SK-N-SH treated with all-trans-retinoic acid at 6 μM for 48 hours (cell line): ENCODE measurements at regions not wholly inside any gene's neighbourhood (a gene's known extent, or its start where the extent isn't known, plus 50 kb on each side); places are given as distances from the start of the nearest gene placed in this dataset.

Experiments used
- ARNTL ChIP-seq: fragments of 450-650 bp; formaldehyde crosslinking; IDR thresholded peaks from 2 replicates; pipeline ENCODE4 v1.5.0; 2020; ENCODE audit warnings: low read depth, mild to moderate bottlenecking, moderate library complexity, borderline replicate concordance
- CREB5 ChIP-seq: fragments of 250-450 bp; sonication (Bioruptor Pico); IDR thresholded peaks from 2 replicates; pipeline ENCODE4 v1.5.1; 2020; ENCODE audit warnings: low read depth, mild to moderate bottlenecking, moderate library complexity
- PATZ1 ChIP-seq: fragments of 250-450 bp; sonication (Bioruptor Pico); IDR thresholded peaks from 2 replicates; pipeline ENCODE4 v1.8.0; 2020; ENCODE audit warnings: mild to moderate bottlenecking, moderate library complexity, borderline replicate concordance
- PPARA ChIP-seq: fragments of 250-450 bp; sonication (Bioruptor Pico); IDR thresholded peaks from 2 replicates; pipeline ENCODE4 v1.5.0; 2020; ENCODE audit warnings: mild to moderate bottlenecking, borderline replicate concordance
- ZFP3 ChIP-seq: fragments of 250-450 bp; sonication (Bioruptor Pico); IDR thresholded peaks from 2 replicates; pipeline ENCODE4 v1.5.0; 2020; ENCODE audit warnings: mild to moderate bottlenecking, moderate library complexity
- ZNF8 ChIP-seq: fragments of 450-650 bp; formaldehyde crosslinking; IDR thresholded peaks from 2 replicates; pipeline ENCODE4 v1.5.0; 2020; ENCODE audit warnings: mild to moderate bottlenecking, moderate library complexity

DNA sequence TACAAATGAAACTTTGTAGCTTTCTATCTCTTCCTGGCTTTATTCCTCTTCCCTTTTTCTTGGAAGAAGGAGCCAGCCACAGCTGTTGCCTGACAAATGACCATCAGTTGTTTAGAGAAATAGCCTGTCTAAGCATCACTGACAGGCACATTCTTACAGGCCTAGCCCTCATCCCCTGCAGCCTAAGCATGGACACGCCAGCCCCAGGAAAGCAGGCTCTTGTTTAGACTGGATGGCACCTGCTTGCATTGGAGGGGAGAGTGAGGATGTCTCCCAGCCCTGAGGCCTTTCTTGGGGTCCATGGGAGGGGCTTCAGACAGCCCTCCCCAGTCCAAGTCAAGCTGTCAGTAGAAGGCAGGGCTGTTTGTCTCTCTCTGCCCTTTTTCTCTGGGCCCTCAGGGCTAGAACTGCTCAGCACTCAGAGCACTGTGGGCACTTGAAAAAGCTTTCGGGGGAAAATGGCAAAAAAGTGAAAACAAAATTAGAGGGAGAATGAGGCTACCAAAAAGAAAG lies 282.5 kb upstream of the PLXNA2 start:
- TF ChIP-seq ZFP3 (no peak), PATZ1 (CRISPR knock-in tag) (no peak), PPARA (no peak), CREB5 (no peak), ZNF8 (CRISPR knock-in tag) (no peak), ARNTL (CRISPR knock-in tag) (no peak)
